ENCODE measurements at regions not wholly inside any gene's neighbourhood (a gene's known extent, or its start where the extent isn't known, plus 50 kb on each side); places are given as distances from the start of the nearest gene placed in this dataset.

DNA sequence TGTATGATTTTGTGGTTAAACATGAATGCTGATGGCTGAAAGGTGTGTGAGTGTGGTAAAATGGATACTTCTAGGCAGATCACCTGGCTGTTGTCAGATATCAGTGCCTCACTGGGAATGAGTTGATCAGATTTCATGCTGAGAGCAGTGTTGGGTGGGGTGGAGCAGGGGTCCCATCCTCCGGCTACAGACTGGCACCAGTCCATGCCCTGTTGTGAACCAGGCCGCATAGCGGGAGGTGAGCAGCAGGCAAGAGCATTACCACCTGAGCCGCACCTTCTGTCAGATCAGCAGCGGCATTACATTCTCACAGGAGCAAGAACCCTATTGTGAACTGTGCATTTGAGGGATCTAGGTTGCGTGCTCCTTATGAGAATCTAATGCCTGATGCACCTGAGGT lies 78.7 kb downstream of the GLI2 start:
- TF ChIP-seq EP300 (IDR thresholded peaks at IDR 0.05; ENCODE audit: borderline replicate concordance) (no peak), CREB1 (IDR thresholded peaks at IDR 0.05; ENCODE audit: low read depth) (no peak), EGR1 (IDR thresholded peaks at IDR 0.05) (no peak)
- TF ChIP-seq, protein P1, sequence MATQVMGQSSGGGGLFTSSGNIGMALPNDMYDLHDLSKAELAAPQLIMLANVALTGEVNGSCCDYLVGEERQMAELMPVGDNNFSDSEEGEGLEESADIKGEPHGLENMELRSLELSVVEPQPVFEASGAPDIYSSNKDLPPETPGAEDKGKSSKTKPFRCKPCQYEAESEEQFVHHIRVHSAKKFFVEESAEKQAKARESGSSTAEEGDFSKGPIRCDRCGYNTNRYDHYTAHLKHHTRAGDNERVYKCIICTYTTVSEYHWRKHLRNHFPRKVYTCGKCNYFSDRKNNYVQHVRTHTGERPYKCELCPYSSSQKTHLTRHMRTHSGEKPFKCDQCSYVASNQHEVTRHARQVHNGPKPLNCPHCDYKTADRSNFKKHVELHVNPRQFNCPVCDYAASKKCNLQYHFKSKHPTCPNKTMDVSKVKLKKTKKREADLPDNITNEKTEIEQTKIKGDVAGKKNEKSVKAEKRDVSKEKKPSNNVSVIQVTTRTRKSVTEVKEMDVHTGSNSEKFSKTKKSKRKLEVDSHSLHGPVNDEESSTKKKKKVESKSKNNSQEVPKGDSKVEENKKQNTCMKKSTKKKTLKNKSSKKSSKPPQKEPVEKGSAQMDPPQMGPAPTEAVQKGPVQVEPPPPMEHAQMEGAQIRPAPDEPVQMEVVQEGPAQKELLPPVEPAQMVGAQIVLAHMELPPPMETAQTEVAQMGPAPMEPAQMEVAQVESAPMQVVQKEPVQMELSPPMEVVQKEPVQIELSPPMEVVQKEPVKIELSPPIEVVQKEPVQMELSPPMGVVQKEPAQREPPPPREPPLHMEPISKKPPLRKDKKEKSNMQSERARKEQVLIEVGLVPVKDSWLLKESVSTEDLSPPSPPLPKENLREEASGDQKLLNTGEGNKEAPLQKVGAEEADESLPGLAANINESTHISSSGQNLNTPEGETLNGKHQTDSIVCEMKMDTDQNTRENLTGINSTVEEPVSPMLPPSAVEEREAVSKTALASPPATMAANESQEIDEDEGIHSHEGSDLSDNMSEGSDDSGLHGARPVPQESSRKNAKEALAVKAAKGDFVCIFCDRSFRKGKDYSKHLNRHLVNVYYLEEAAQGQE (IDR thresholded peaks at IDR 0.05; ENCODE audit: low read depth), result no peak

GRCh38 chr2:120815292-120815691 lies 79.6 kb downstream of the GLI2 start:
- TF ChIP-seq YY1 (IDR thresholded peaks at IDR 0.05; ENCODE audit: low read depth) (no peak), TCF12 (IDR thresholded peaks at IDR 0.05; ENCODE audit: low read depth) (no peak), NFIC (IDR thresholded peaks at IDR 0.05) (no peak), CREB1 (IDR thresholded peaks at IDR 0.05; ENCODE audit: low read depth) (no peak), EP300 (IDR thresholded peaks at IDR 0.05; ENCODE audit: borderline replicate concordance) (no peak), FOXM1 (IDR thresholded peaks at IDR 0.05; ENCODE audit: borderline replicate concordance, low read depth) (no peak), USF1 (IDR thresholded peaks at IDR 0.05) (peak; percentile 63)

DNA sequence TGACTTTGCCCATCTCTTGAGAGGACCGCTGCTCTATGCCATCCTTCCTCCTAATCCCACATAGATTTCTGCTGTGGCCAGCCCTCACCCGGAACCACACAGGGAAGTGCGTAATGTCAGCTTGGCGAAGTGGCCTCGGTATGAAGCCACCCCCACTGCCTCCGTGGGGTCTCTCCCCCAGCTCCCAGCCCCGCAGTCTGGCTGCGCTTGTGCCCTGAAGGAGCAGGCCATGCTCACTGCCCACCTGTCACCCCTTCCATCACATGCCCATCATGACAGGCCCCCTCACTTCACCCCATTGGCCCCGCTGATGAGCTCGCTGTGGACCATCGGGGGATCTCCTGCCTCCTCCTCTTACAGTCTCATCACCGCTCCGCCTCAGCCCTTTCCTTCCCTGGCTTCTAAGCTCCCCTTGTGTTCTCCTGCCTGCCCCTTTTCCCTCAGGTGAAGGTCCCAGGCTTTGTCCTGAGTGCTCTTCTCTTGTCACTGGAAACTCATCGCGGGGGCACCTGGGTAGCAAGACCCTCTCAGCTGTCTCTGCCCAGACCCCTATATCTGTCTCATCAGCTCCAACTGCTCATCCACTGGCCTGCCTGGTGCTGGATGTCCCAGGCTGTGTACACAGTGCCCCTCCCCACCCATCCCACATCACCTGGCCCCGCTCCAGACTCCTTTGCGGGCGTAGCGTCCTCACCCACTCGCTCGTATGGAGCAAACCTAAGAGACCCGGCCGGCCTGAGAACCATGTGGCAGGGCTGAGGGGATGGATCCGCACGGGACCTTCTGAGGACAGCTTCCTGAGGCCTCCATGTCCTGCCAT lies 81.7 kb downstream of the GLI2 start:
- TF ChIP-seq, protein P1 (IDR thresholded peaks at IDR 0.05; ENCODE audit: low read depth), result no peak
- TF ChIP-seq RAD21 (IDR thresholded peaks at IDR 0.05; ENCODE audit: low read depth), result no peak
- TF ChIP-seq FOXM1 (IDR thresholded peaks at IDR 0.05; ENCODE audit: borderline replicate concordance, low read depth), result no peak
- no peak for TF ChIP-seq EP300 (IDR thresholded peaks at IDR 0.05; ENCODE audit: borderline replicate concordance)

DNA sequence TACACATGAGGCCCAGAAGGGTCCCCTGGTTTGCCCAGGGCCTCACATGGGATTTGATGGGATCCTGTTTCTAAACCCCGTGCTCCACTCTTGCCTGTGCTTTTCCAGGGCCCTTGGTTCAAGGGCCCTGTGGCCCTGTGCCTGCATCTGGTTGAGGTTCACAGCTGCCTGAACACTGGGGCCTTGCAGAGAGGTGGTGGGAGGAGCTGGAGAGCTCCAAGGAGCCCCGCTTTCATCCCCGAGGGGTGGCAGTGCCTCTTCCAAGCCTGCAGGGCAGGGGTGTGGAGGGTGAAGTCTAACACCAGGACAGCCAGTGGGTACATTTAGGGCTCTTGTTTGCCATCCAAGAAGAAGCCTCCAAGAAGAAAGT lies 82.3 kb downstream of the GLI2 start:
- TF ChIP-seq TAF1 (IDR thresholded peaks at IDR 0.05; ENCODE audit: low read depth) (no peak), RAD21 (IDR thresholded peaks at IDR 0.05; ENCODE audit: low read depth) (no peak), CEBPB (IDR thresholded peaks at IDR 0.05) (no peak), EP300 (IDR thresholded peaks at IDR 0.05; ENCODE audit: borderline replicate concordance) (no peak), TCF12 (IDR thresholded peaks at IDR 0.05; ENCODE audit: low read depth) (no peak), CREB1 (IDR thresholded peaks at IDR 0.05; ENCODE audit: low read depth) (no peak), EGR1 (IDR thresholded peaks at IDR 0.05) (no peak), NFIC (IDR thresholded peaks at IDR 0.05) (no peak), USF1 (IDR thresholded peaks at IDR 0.05) (no peak), FOXM1 (IDR thresholded peaks at IDR 0.05; ENCODE audit: borderline replicate concordance, low read depth) (no peak), YY1 (IDR thresholded peaks at IDR 0.05; ENCODE audit: low read depth) (no peak)
- TF ChIP-seq, protein P1 (IDR thresholded peaks at IDR 0.05; ENCODE audit: low read depth), result no peak
- TF ChIP-seq, protein P2, sequence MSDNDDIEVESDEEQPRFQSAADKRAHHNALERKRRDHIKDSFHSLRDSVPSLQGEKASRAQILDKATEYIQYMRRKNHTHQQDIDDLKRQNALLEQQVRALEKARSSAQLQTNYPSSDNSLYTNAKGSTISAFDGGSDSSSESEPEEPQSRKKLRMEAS (IDR thresholded peaks at IDR 0.05), result no peak

DNA sequence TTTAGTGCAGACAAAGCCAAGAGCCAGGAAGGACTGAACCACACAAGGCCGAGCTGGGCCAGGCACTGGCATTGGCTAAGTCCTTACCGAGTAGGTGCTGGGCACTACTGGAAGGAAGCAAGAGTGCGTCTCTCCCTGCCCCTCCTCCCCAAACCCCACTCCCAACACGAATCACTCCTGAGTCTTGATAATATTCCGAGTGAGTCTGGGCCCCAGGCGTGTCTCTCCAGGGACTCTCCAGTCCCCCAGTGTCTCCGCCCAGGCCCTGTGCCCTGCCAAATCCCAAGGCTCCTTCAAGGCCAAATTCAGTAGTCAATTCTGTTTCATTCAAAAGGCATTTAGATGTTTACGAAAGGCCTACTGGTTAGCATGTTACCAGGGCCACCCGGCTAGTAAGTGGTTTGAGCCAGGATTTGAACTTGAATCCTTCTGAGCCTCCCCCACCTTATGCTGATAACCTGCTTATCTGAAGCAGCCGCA lies 82.8 kb downstream of the GLI2 start:
- no peak for TF ChIP-seq EGR1 (IDR thresholded peaks at IDR 0.05)
- no peak for TF ChIP-seq CEBPB (IDR thresholded peaks at IDR 0.05)
- TF ChIP-seq TCF12 (IDR thresholded peaks at IDR 0.05; ENCODE audit: low read depth), result no peak
- no peak for TF ChIP-seq FOXM1 (IDR thresholded peaks at IDR 0.05; ENCODE audit: borderline replicate concordance, low read depth)
- TF ChIP-seq, protein P2 (IDR thresholded peaks at IDR 0.05), result no peak
- no peak for TF ChIP-seq USF1 (IDR thresholded peaks at IDR 0.05)
- no peak for TF ChIP-seq TEAD4 (IDR thresholded peaks at IDR 0.05)
- TF ChIP-seq TAF1 (IDR thresholded peaks at IDR 0.05; ENCODE audit: low read depth), result no peak
- TF ChIP-seq ZBTB7A (IDR thresholded peaks at IDR 0.05; ENCODE audit: low read depth), result no peak
- no peak for TF ChIP-seq EP300 (IDR thresholded peaks at IDR 0.05; ENCODE audit: borderline replicate concordance)
- no peak for TF ChIP-seq RAD21 (IDR thresholded peaks at IDR 0.05; ENCODE audit: low read depth)
- TF ChIP-seq, protein P1 (IDR thresholded peaks at IDR 0.05; ENCODE audit: low read depth), result no peak
- TF ChIP-seq YY1 (IDR thresholded peaks at IDR 0.05; ENCODE audit: low read depth), result no peak
- TF ChIP-seq CREB1 (IDR thresholded peaks at IDR 0.05; ENCODE audit: low read depth), result no peak
- TF ChIP-seq NFIC (IDR thresholded peaks at IDR 0.05), result no peak
